ENCODE measurements at regions not wholly inside any gene's neighbourhood (a gene's known extent, or its start where the extent isn't known, plus 50 kb on each side); places are given as distances from the start of the nearest gene placed in this dataset.

DNA sequence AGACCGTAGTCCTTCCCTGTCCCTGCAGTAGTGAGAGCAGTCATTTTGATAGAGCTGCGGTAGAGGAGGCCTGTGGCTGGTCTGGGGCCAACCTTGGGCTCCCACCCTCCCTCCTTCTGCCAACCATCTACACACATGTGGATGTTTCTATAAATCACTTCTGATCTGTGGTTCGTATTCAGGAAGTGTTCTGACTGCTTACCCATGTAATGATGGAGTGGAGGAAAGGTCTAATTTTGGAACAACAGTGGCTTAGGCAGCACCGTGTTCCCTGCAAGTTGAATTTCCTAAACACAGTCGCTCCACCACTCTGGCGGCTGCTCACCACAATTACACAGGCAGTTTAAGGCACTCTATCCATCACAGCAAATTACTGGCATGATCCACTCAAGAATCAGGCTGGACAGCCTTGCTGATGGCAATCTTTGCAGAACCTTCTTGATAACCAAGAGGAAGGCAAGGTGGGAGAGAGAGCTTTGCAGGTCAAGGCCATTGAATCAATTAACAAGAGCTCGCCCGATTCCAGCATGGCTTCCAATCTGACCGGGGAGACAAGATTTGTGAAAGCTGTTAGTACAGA lies 104.7 kb upstream of the VEPH1 start:
- Histone ChIP-seq H3K36me3 (ENCODE audit: insufficient read depth, low read length) (no peaks in the 10 kb centered on the region), H3K4me3 (ENCODE audit: low read length) (no peak overlapping the region), H2AFZ (ENCODE audit: low read depth, low read length) (no peak overlapping the region), H3K9me3 (ENCODE audit: low read length) (no peaks in the 10 kb centered on the region), H3K4me1 (ENCODE audit: insufficient read depth, low read length) (no peaks in the 10 kb centered on the region), H3K27me3 (ENCODE audit: insufficient read depth, low read length) (peaks cover 8% of the 10 kb centered on the region)

- Histone ChIP-seq H3K27me3 (ENCODE audit: insufficient read depth, low read length) (peaks cover 11% of the 10 kb centered on the region), H3K4me1 (ENCODE audit: insufficient read depth, low read length) (no peaks in the 10 kb centered on the region), H2AFZ (ENCODE audit: low read depth, low read length) (peak overlapping the region; percentile 6), H3K9me3 (ENCODE audit: low read length) (no peaks in the 10 kb centered on the region), H3K36me3 (ENCODE audit: insufficient read depth, low read length) (no peaks in the 10 kb centered on the region), H3K4me3 (ENCODE audit: low read length) (no peak overlapping the region)
Measured at GRCh38 chr3:157606852-157607197, 103.6 kb upstream of the VEPH1 start.

DNA sequence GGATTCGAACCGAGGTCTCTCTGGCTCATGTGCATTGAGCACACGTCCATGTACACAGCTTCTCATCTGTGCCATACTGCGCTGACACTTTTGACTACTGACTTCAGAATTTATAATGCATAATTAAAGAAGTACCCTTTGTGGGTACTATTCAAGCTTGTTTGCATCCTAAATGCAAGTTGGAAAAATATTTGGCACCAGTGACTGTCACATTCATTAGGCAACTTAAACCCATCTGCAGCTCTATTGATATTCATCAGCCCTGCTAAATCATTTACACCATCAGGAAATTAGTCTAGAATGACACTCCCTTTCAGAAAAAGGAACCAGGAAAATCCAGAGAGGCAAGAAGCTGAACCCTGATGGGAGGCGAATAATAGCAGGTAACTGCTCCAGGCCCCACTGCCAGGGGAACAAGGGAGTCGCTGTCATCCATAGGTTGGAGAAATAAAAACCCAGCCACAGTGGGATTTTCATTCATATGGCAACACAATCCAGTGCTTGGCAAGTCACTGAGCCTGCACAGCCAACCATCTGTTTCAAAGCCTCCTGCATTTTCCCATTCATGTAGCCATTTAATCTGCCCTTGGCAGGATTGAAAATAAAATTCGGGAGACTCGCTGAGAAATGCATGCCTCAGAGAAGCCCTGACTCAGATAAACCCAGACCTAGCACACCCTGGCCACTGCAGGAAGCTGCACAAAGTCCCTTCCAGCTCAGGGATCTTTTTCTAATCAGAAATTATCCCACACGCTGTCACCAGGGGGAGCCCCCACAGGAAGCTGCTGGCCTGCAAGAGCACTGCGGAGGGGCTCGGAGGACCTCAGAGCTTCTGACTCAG lies 103.0 kb upstream of the VEPH1 start:
- Histone ChIP-seq H3K9me3 (ENCODE audit: low read length) (no peaks in the 10 kb centered on the region), H3K27me3 (ENCODE audit: insufficient read depth, low read length) (peaks cover 11% of the 10 kb centered on the region), H3K4me3 (ENCODE audit: low read length) (no peak overlapping the region), H3K4me1 (ENCODE audit: insufficient read depth, low read length) (no peaks in the 10 kb centered on the region), H3K36me3 (ENCODE audit: insufficient read depth, low read length) (no peaks in the 10 kb centered on the region), H2AFZ (ENCODE audit: low read depth, low read length) (peak overlapping the region; percentile 6)

GRCh38 chr3:157605356-157605755 lies 102.1 kb upstream of the VEPH1 start:
- Histone ChIP-seq H2AFZ (ENCODE audit: low read depth, low read length) (no peak overlapping the region), H3K4me3 (ENCODE audit: low read length) (no peak overlapping the region), H3K27me3 (ENCODE audit: insufficient read depth, low read length) (peaks cover 14% of the 10 kb centered on the region), H3K36me3 (ENCODE audit: insufficient read depth, low read length) (no peaks in the 10 kb centered on the region), H3K9me3 (ENCODE audit: low read length) (no peaks in the 10 kb centered on the region), H3K4me1 (ENCODE audit: insufficient read depth, low read length) (no peaks in the 10 kb centered on the region)

DNA sequence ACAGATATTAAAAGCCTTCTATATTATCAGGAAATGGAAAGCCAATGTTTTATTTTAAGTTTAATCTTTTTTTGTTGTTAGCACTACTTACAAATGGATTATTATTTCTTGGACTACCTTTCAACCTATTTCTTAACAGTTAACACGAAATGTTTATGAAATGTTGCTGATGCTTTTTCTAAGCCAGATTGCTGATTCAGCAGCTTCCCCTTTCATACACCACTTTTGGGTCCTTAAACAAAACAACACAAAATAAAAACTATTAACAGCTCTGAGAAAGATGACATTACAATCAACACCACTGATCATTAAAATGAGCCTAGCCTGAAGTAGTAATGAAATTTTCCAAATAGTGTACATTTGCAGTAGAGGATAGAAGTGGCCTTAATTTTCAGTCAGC lies 99.2 kb upstream of the VEPH1 start:
- H2AFZ ChIP-seq (ENCODE audit: low read depth, low read length) = no peak overlapping the region
- no peaks in the 10 kb centered on the region for H3K4me1 ChIP-seq (ENCODE audit: insufficient read depth, low read length)
- peaks cover 14% of the 10 kb centered on the region for H3K27me3 ChIP-seq (ENCODE audit: insufficient read depth, low read length)
- H3K9me3 ChIP-seq (ENCODE audit: low read length) = no peaks in the 10 kb centered on the region
- H3K36me3 ChIP-seq (ENCODE audit: insufficient read depth, low read length) = no peaks in the 10 kb centered on the region
- no peak overlapping the region for H3K4me3 ChIP-seq (ENCODE audit: low read length)

DNA sequence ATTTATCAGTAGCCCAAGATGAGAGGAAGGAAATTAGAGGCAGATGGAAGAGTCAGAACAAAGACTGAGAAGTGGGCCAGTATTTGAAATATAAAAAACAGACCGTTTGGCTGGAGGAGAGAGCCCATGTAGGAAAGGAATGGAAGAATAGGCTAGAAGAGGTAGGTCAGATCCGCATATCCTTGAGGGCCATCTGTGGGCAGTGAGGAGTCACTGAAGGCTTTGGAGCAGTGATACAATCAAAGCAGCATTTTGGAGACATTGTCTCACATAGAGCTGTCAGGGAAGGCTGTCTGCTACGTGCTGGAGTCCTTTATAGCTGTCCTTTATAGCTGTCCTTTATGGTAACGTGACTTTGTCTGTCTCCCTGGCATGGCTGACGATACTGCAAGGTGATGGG lies 92.0 kb upstream of the VEPH1 start:
- H3K27me3 ChIP-seq (ENCODE audit: insufficient read depth, low read length) = no peaks in the 10 kb centered on the region
- H3K9me3 ChIP-seq (ENCODE audit: low read length) = no peaks in the 10 kb centered on the region
- no peak overlapping the region for H2AFZ ChIP-seq (ENCODE audit: low read depth, low read length)
- H3K4me3 ChIP-seq (ENCODE audit: low read length) = no peak overlapping the region
- peaks cover 6% of the 10 kb centered on the region for H3K4me1 ChIP-seq (ENCODE audit: insufficient read depth, low read length)
- H3K36me3 ChIP-seq (ENCODE audit: insufficient read depth, low read length) = no peaks in the 10 kb centered on the region

- Histone ChIP-seq H3K27me3 (ENCODE audit: insufficient read depth, low read length) (no peaks in the 10 kb centered on the region), H3K9me3 (ENCODE audit: low read length) (no peaks in the 10 kb centered on the region), H3K4me3 (ENCODE audit: low read length) (no peak overlapping the region), H2AFZ (ENCODE audit: low read depth, low read length) (no peak overlapping the region), H3K4me1 (ENCODE audit: insufficient read depth, low read length) (peaks cover 10% of the 10 kb centered on the region), H3K36me3 (ENCODE audit: insufficient read depth, low read length) (no peaks in the 10 kb centered on the region)
Measured at GRCh38 chr3:157594413-157594812, 91.2 kb upstream of the VEPH1 start.

- Histone ChIP-seq H3K4me1 (ENCODE audit: insufficient read depth, low read length) (peaks cover 10% of the 10 kb centered on the region), H3K36me3 (ENCODE audit: insufficient read depth, low read length) (no peaks in the 10 kb centered on the region), H3K4me3 (ENCODE audit: low read length) (no peak overlapping the region), H3K9me3 (ENCODE audit: low read length) (peaks cover 2% of the 10 kb centered on the region), H2AFZ (ENCODE audit: low read depth, low read length) (no peak overlapping the region), H3K27me3 (ENCODE audit: insufficient read depth, low read length) (no peaks in the 10 kb centered on the region)
Measured at GRCh38 chr3:157592769-157593168, 89.6 kb upstream of the VEPH1 start.

- Histone ChIP-seq H3K9me3 (ENCODE audit: low read length) (peaks cover 2% of the 10 kb centered on the region), H3K4me1 (ENCODE audit: insufficient read depth, low read length) (peaks cover 10% of the 10 kb centered on the region), H2AFZ (ENCODE audit: low read depth, low read length) (no peak overlapping the region), H3K36me3 (ENCODE audit: insufficient read depth, low read length) (no peaks in the 10 kb centered on the region), H3K4me3 (ENCODE audit: low read length) (no peak overlapping the region), H3K27me3 (ENCODE audit: insufficient read depth, low read length) (no peaks in the 10 kb centered on the region)
Measured at GRCh38 chr3:157590273-157590672, 87.1 kb upstream of the VEPH1 start.

- Histone ChIP-seq H3K27me3 (ENCODE audit: insufficient read depth, low read length) (no peaks in the 10 kb centered on the region), H3K9me3 (ENCODE audit: low read length) (peaks cover 2% of the 10 kb centered on the region), H3K4me3 (ENCODE audit: low read length) (no peak overlapping the region), H2AFZ (ENCODE audit: low read depth, low read length) (no peak overlapping the region), H3K4me1 (ENCODE audit: insufficient read depth, low read length) (peaks cover 10% of the 10 kb centered on the region), H3K36me3 (ENCODE audit: insufficient read depth, low read length) (no peaks in the 10 kb centered on the region)
Measured at GRCh38 chr3:157589211-157589610, 86.0 kb upstream of the VEPH1 start.

GRCh38 chr3:157588386-157589060 lies 85.3 kb upstream of the VEPH1 start:
- Histone ChIP-seq H2AFZ (ENCODE audit: low read depth, low read length) (no peak overlapping the region), H3K4me1 (ENCODE audit: insufficient read depth, low read length) (peaks cover 10% of the 10 kb centered on the region), H3K27me3 (ENCODE audit: insufficient read depth, low read length) (no peaks in the 10 kb centered on the region), H3K9me3 (ENCODE audit: low read length) (peaks cover 2% of the 10 kb centered on the region), H3K36me3 (ENCODE audit: insufficient read depth, low read length) (no peaks in the 10 kb centered on the region), H3K4me3 (ENCODE audit: low read length) (no peak overlapping the region)

- Histone ChIP-seq H3K4me1 (ENCODE audit: insufficient read depth, low read length) (peaks cover 10% of the 10 kb centered on the region), H3K4me3 (ENCODE audit: low read length) (no peak overlapping the region), H3K36me3 (ENCODE audit: insufficient read depth, low read length) (no peaks in the 10 kb centered on the region), H2AFZ (ENCODE audit: low read depth, low read length) (no peak overlapping the region), H3K27me3 (ENCODE audit: insufficient read depth, low read length) (no peaks in the 10 kb centered on the region), H3K9me3 (ENCODE audit: low read length) (peaks cover 2% of the 10 kb centered on the region)
Measured at GRCh38 chr3:157586293-157586692, 83.1 kb upstream of the VEPH1 start.

DNA sequence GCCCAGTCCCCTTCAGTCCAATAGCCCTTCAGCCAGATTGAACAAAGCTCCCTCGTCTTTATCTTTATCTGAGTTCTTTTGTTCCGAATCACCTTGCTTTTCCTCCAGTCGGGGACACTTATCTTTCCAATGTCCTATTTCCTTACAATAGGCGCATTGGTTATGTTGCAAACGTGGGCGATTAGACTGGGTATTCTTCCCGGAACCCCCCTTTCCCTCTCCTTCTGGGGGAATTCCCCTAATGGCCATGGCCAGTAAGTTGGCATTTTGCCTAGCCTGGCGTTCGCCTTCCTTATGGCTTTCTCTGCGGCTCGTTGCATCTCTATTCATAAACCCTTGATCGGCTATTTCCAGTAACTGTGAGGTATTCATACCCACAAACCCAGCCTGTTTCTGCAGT lies 82.2 kb upstream of the VEPH1 start:
- no peaks in the 10 kb centered on the region for H3K27me3 ChIP-seq (ENCODE audit: insufficient read depth, low read length)
- H3K4me1 ChIP-seq (ENCODE audit: insufficient read depth, low read length) = peaks cover 5% of the 10 kb centered on the region
- H3K36me3 ChIP-seq (ENCODE audit: insufficient read depth, low read length) = no peaks in the 10 kb centered on the region
- peaks cover 2% of the 10 kb centered on the region for H3K9me3 ChIP-seq (ENCODE audit: low read length)
- no peak overlapping the region for H3K4me3 ChIP-seq (ENCODE audit: low read length)
- H2AFZ ChIP-seq (ENCODE audit: low read depth, low read length) = no peak overlapping the region
